Esophagus muscularis mucosa (tissue), 4 donors: ENCODE measurements at regions not wholly inside any gene's neighbourhood (a gene's known extent, or its start where the extent isn't known, plus 50 kb on each side); places are given as distances from the start of the nearest gene placed in this dataset.
"Not testable (repeated sequence)": the region's sequence is repeated elsewhere in the genome, so short reads cannot be mapped to it uniquely, and the experiment has no call there.

Experiments
- DNase-seq: peaks from one replicate; pipeline ENCODE4 v3.0.0-alpha.2; 2017; ENCODE audit errors: extremely low spot score
- H3K27ac ChIP-seq, 4 donors: fragments of 200-600 bp; sonication (generic); replicated peaks in 1 of 4; 1 replicate in 3 of 4; 2 replicates in 1 of 4; pipeline ENCODE4 v1.5.1; 2016 to 2019; ENCODE audit warnings: mild to moderate bottlenecking in 1 of 4
- H3K27me3 ChIP-seq, 4 donors: fragments of 200-600 bp; sonication (generic); one replicate each; pipeline versions ENCODE4 v1.5.1 to v1.6.0; 2016 to 2019
- H3K36me3 ChIP-seq, 4 donors: fragments of 200-600 bp; sonication (generic); one replicate each; pipeline ENCODE4 v1.5.1; 2016 to 2019
- H3K4me1 ChIP-seq, 4 donors: fragments of 200-600 bp; sonication (generic); one replicate each; pipeline ENCODE4 v1.5.1; 2016 to 2019
- H3K4me3 ChIP-seq, 4 donors: fragments of 200-600 bp; sonication (generic); 1 replicate in 2 of 4; 2 replicates in 2 of 4; pipeline ENCODE4 v1.5.1; 2016 to 2019; ENCODE audit warnings: mild to moderate bottlenecking in 4 of 4, moderate library complexity in 1 of 4
- H3K9me3 ChIP-seq, 4 donors: fragments of 200-600 bp; sonication (generic); 1 replicate in 3 of 4; 2 replicates in 1 of 4; pipeline ENCODE4 v1.5.1; 2016 to 2019
- EP300 ChIP-seq: sonication (generic); formaldehyde crosslinking; IDR thresholded peaks from one replicate; pipeline ENCODE4 v1.6.1; 2017; ENCODE audit warnings: antibody characterized with exemption
- POLR2A ChIP-seq: fragments of 450-650 bp; IDR thresholded peaks from one replicate; pipeline ENCODE4 v1.6.1; 2017; ENCODE audit warnings: antibody characterized with exemption, moderate library complexity, mild to moderate bottlenecking, low read depth
- POLR2AphosphoS5 ChIP-seq, 2 donors: sonication (generic); formaldehyde crosslinking; IDR thresholded peaks; one replicate each; pipeline ENCODE4 v1.6.1; 2017; ENCODE audit warnings: antibody characterized with exemption in 2 of 2
- WGBS: methylation state at CpG from one replicate; pipeline ENCODE4 v1.1.5; 2018; 5-methylcytosine and 5-hydroxymethylcytosine counted together
- intact Hi-C: fragments of 100-400 bp; cut with DNase I; formaldehyde crosslinking; loops from one replicate; pipeline ENCODE4 v1.15.1; 2023
- TF ChIP-seq, protein P1 (sequence below), 3 experiments: fragments of 200-600 bp in 2 of 3; fragments of 450-650 bp in 1 of 3; sonication (generic) in 2 of 3; IDR thresholded peaks; one replicate each; pipeline ENCODE4 v1.5.1; 2017 to 2019; ENCODE audit warnings: antibody characterized with exemption in 3 of 3, mild to moderate bottlenecking in 2 of 3, moderate library complexity in 1 of 3

DNA sequence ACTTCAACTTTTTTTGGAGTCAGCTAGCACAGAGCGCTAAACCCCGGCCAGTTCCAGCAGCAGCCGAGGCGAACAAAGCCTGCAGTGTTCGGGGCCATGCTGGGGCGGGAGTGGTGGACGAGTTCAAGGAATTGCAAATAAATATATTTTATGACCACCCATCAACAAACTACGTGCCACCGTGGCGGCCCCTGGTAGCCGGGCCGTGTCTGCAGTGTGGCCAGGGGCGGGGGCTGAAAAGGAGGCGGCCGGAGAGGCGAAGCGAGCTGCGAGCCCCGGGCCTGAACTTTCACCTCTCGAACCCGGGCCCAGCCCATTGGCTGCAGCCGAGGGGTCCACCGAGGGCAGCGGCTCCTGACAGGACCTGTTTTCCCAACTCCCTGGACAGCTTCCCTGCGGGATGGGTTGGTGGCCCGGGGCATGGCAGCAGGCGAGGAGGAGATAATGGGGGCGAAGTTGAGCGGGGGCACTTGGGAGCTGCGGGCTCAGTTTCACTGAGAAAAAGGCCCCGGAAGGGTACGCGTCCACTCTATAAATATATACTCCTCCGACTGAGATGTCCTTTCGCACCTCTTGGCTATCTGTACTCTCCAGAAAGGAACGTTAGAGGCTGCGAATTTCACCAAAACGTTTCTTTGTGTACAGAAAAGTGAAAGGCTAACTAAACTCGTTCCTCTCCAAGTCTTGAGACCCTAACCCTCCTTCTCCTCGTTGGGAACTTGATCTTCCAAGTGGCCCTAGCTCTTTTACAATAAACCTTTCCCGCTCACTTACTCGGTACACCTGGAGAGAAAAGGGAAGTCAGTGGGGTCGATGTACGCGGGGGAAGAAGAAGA lies 164.6 kb upstream of the PPP1R3A start:
- TF ChIP-seq POLR2AphosphoS5 (IDR thresholded peaks at IDR 0.05) = no peak
- TF ChIP-seq EP300 = no peak
- TF ChIP-seq, protein P1, sequence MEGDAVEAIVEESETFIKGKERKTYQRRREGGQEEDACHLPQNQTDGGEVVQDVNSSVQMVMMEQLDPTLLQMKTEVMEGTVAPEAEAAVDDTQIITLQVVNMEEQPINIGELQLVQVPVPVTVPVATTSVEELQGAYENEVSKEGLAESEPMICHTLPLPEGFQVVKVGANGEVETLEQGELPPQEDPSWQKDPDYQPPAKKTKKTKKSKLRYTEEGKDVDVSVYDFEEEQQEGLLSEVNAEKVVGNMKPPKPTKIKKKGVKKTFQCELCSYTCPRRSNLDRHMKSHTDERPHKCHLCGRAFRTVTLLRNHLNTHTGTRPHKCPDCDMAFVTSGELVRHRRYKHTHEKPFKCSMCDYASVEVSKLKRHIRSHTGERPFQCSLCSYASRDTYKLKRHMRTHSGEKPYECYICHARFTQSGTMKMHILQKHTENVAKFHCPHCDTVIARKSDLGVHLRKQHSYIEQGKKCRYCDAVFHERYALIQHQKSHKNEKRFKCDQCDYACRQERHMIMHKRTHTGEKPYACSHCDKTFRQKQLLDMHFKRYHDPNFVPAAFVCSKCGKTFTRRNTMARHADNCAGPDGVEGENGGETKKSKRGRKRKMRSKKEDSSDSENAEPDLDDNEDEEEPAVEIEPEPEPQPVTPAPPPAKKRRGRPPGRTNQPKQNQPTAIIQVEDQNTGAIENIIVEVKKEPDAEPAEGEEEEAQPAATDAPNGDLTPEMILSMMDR (IDR thresholded peaks at IDR 0.05) = no peak
- no peak for TF ChIP-seq POLR2A
- Histone ChIP-seq H3K9me3 (no peaks in the 10 kb centered on the region), H3K36me3 (no peaks in the 10 kb centered on the region), H3K27me3 (peaks cover 0 to 30% (median 0%) of the 10 kb centered on the region in 4 donors), H3K4me1 (peaks cover 26 to 34% (median 31%) of the 10 kb centered on the region in 4 donors), H3K4me3 (peak overlapping the region; percentile 83 to 90 (median 85)), H3K27ac (peak overlapping the region; percentile 97 to 98 (median 98))
- intact Hi-C loops = loop anchor here (2.0 to 10.0 kb wide), 3 partner anchors 335 to 861 kb away; no protein-coding TSS in a partner anchor
- no peak for DNase-seq
- 18% methylated on average over 25 of the region's 45 CpGs for WGBS

DNA sequence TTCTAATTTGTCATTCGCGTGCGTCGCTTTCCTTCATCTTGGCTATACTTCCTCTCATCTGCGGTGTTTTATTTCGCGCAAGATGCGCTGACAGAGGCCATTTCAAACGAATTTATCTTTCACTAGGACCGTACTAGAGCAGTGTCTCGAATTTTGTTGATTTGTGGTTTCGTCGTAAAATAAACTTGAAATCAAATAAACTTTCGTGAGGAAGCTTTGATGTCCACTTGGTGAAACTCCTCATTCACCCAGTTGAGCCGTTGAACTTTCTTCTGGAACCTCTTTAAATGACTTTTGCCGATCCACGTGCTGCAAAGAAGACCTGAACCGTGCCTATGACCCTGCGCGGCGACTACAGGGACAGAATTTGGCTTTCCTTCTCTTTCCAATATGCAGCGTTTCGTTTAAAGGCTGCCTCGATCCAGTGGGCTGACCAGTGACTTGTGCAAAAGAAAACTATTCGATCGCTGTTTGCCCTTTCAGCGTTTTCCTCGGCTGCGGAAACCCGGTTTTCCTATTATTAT lies 163.9 kb upstream of the PPP1R3A start:
- Histone ChIP-seq H3K4me1 (peaks cover 26 to 34% (median 31%) of the 10 kb centered on the region in 4 donors), H3K27ac (peak overlapping the region; percentile 97 to 98 (median 98)), H3K36me3 (no peaks in the 10 kb centered on the region), H3K4me3 (peak overlapping the region; percentile 83 to 90 (median 85)), H3K27me3 (peaks cover 0 to 30% (median 0%) of the 10 kb centered on the region in 4 donors), H3K9me3 (no peaks in the 10 kb centered on the region)
- TF ChIP-seq, protein P1 (IDR thresholded peaks at IDR 0.05) = no peak
- no peak for TF ChIP-seq EP300
- peak in 1 of 2 donors; percentile 3 for TF ChIP-seq POLR2AphosphoS5 (IDR thresholded peaks at IDR 0.05)
- DNase-seq = no peak
- 8% methylated on average over 30 of the region's 30 CpGs for WGBS
- intact Hi-C loops = loop anchor here (5.0 to 10.0 kb wide), 2 partner anchors 580 to 862 kb away; no protein-coding TSS in a partner anchor

DNA sequence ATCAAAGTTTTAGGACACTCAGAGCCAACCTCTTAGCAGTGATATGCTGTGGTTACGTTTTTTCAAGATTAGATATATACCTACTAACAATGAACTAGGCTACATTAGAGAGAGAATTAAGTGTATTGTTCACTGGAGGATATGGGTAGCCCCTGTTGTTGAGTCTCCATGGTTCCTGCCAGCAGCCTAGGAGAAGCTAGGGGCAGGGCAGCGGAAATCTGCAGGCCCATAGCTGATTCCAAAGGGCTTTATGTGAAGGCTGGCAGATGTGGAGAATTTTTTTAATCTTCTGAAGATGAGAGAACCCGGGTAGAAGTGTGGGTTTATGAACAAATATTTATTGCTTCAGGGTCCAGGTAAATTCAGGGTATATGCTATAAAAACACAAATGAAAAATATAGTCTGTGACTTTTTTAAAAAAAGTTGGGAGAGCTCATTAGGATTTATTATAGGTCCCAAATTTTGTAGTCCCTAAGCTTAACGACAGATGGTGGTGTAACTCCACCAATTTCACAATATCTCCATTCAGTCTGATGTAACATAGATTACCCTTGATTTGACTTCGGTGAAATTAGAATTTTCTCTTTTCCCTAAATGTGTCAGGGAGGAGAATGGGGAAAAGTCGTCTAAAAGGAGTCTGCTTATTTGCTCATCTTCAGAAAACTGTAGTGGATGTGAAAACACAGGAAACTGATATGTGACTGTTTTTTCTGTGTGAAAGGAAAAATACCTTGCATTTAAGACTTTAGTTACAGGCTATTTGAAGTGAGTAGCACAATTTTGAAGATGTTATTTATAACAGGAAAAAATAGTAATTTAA lies 163.0 kb upstream of the PPP1R3A start:
- no peak for DNase-seq
- Histone ChIP-seq H3K36me3 (no peaks in the 10 kb centered on the region), H3K27me3 (peaks cover 0 to 30% (median 0%) of the 10 kb centered on the region in 4 donors), H3K4me1 (peaks cover 24 to 34% (median 29%) of the 10 kb centered on the region in 4 donors), H3K27ac (peak overlapping the region; percentile 97 to 98 (median 98)), H3K9me3 (no peaks in the 10 kb centered on the region), H3K4me3 (peak overlapping the region; percentile 83 to 90 (median 85))
- 25% methylated on average over 6 of the region's 6 CpGs for WGBS
- intact Hi-C loops = loop anchor here (5.0 to 10.0 kb wide), 2 partner anchors 580 to 863 kb away; no protein-coding TSS in a partner anchor
- TF ChIP-seq EP300 (no peak), POLR2AphosphoS5 (IDR thresholded peaks at IDR 0.05) (no peak), POLR2A (no peak)
- TF ChIP-seq, protein P1 (IDR thresholded peaks at IDR 0.05) = peak; percentile 65 to 72 (median 68)

DNA sequence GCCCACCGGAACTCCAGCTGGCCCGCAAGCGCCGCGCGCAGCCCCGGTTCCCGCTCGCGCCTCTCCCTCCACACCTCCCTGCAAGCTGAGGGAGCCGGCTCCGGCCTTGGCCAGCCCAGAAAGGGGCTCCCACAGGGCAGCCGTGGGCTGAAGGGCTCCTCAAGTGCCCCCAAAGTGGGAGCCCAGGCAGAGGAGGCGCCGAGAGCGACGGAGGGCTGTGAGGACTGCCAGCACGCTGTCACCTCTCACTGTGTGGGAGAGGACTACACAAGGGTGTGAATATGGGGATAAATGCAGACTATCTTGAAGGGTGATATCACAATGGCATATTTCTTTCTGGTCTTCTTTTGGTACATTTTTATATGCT lies 158.3 kb upstream of the PPP1R3A start:
- WGBS = 91% methylated on average over 5 of the region's 18 CpGs
- H3K36me3 ChIP-seq, H3K4me3 ChIP-seq, DNase-seq, H3K27me3 ChIP-seq, H3K9me3 ChIP-seq, intact Hi-C loops, H3K4me1 ChIP-seq, H3K27ac ChIP-seq: not testable (repeated sequence)

DNA sequence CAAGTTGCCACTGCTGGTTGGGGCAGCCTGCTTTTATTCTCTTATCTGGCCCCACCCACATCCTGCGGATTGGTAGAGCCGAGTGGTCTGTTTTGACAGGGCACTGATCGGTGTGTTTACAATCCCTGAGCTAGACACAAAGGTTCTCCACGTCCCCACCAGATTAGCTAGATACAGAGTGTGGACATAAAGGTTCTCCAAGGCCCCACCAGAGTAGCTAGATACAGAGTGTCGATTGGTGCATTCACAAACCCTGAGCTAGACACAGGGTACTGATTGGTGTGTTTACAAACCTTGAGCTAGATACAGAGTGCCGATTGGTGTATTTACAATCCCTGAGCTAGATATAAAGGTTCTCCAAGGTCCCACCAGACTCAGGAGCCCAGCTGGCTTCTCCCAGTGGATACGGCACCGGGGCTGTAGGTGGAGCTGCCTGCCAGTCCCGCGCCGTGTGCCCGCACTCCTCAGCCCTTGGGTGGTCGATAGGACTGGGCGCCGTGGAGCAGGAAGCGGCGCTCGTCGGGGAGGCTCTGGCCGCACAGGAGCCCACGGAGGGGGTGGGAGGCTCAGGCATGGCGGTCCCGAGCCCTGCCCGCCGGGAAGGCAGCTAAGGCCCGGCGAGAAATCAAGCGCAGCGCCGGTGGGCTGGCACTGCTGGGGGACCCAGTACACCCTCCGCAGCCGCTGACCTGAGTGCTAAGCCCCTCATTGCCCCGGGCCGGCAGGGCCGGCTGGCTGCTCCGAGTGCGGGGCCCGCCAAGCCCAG lies 157.8 kb upstream of the PPP1R3A start:
- H3K36me3 ChIP-seq, H3K27me3 ChIP-seq, H3K4me1 ChIP-seq, H3K4me3 ChIP-seq, intact Hi-C loops, DNase-seq, H3K27ac ChIP-seq, H3K9me3 ChIP-seq: not testable (repeated sequence)
- WGBS = 99% methylated on average over 14 of the region's 38 CpGs
